H9 (cell line): ENCODE measurements at regions not wholly inside any gene's neighbourhood (a gene's known extent, or its start where the extent isn't known, plus 50 kb on each side); places are given as distances from the start of the nearest gene placed in this dataset.

Experiments used
- DNase-seq: peaks from one replicate; pipeline ENCODE4 v3.0.0-alpha.2; 2017
- H2AFZ ChIP-seq: one replicate; pipeline ENCODE4 v1.6.1; 2013; ENCODE audit warnings: mild to moderate bottlenecking, low read length, control low read depth, moderate library complexity
- H2AK5ac ChIP-seq: 2 replicates; pipeline ENCODE4 v1.6.1; 2013; ENCODE audit warnings: low read length, control low read depth, mixed read lengths; ENCODE audit not compliant: insufficient read length
- H2BK120ac ChIP-seq: one replicate; pipeline ENCODE4 v1.6.1; 2013; ENCODE audit warnings: low read depth, mild to moderate bottlenecking, low read length, control low read depth, inconsistent platforms; ENCODE audit not compliant: poor library complexity, severe bottlenecking
- H2BK12ac ChIP-seq: 2 replicates; pipeline ENCODE4 v1.6.1; 2013; ENCODE audit warnings: low read length, control low read depth, mixed read lengths, low read depth; ENCODE audit not compliant: insufficient read length
- H2BK15ac ChIP-seq: 2 replicates; pipeline ENCODE4 v1.6.1; 2013; ENCODE audit warnings: low read depth, low read length, control low read depth
- H2BK20ac ChIP-seq: one replicate; pipeline ENCODE4 v1.6.1; 2013; ENCODE audit warnings: low read depth, mild to moderate bottlenecking, low read length, control low read depth, inconsistent platforms; ENCODE audit not compliant: poor library complexity, severe bottlenecking
- H2BK5ac ChIP-seq: 2 replicates; pipeline ENCODE4 v1.6.1; 2013; ENCODE audit warnings: low read length, control low read depth, mixed read lengths; ENCODE audit not compliant: insufficient read length
- H3K14ac ChIP-seq: 2 replicates; pipeline ENCODE4 v1.6.1; 2013; ENCODE audit warnings: low read length, control low read depth; ENCODE audit not compliant: insufficient read depth
- H3K18ac ChIP-seq: 2 replicates; pipeline ENCODE4 v1.6.1; 2013; ENCODE audit warnings: low read depth, mild to moderate bottlenecking, mixed read lengths, low read length, control low read depth; ENCODE audit not compliant: insufficient read length
- H3K23ac ChIP-seq: 2 replicates; pipeline ENCODE4 v1.6.1; 2013; ENCODE audit warnings: low read length, control low read depth, mixed read lengths, low read depth; ENCODE audit not compliant: insufficient read length
- H3K23me2 ChIP-seq: 2 replicates; pipeline ENCODE4 v1.6.1; 2013; ENCODE audit warnings: low read depth, mild to moderate bottlenecking, mixed read lengths, low read length, control low read depth; ENCODE audit not compliant: insufficient read length, poor library complexity, severe bottlenecking
- H3K27ac ChIP-seq: 2 replicates; pipeline ENCODE4 v1.5.1; 2013; ENCODE audit warnings: low read length, control low read depth, mixed read lengths, low read depth; ENCODE audit not compliant: insufficient read length
- H3K27me3 ChIP-seq: 2 replicates; pipeline ENCODE4 v1.6.1; 2013; ENCODE audit warnings: low read length, control low read depth, inconsistent platforms; ENCODE audit not compliant: insufficient read depth
- H3K4ac ChIP-seq: 2 replicates; pipeline ENCODE4 v1.6.1; 2013; ENCODE audit warnings: low read depth, mild to moderate bottlenecking, control low read depth, inconsistent platforms, low read length, moderate library complexity
- H3K4me1 ChIP-seq: 2 replicates; pipeline ENCODE4 v1.6.1; 2013; ENCODE audit warnings: low read length, control low read depth, inconsistent platforms; ENCODE audit not compliant: insufficient read depth
- H3K4me2 ChIP-seq: 2 replicates; pipeline ENCODE4 v1.6.1; 2013; ENCODE audit warnings: low read length, control low read depth, mixed read lengths; ENCODE audit not compliant: insufficient read length, insufficient read depth
- H3K56ac ChIP-seq: 2 replicates; pipeline ENCODE4 v1.6.1; 2013; ENCODE audit warnings: low read depth, mild to moderate bottlenecking, mixed read lengths, low read length, control low read depth; ENCODE audit not compliant: insufficient read length
- H3K79me1 ChIP-seq: 2 replicates; pipeline ENCODE4 v1.6.1; 2013; ENCODE audit warnings: low read depth, mild to moderate bottlenecking, moderate library complexity, low read length, control low read depth, inconsistent platforms; ENCODE audit not compliant: insufficient read depth, poor library complexity, severe bottlenecking
- H3K79me2 ChIP-seq: 2 replicates; pipeline ENCODE4 v1.6.1; 2013; ENCODE audit warnings: low read length, control low read depth, inconsistent platforms; ENCODE audit not compliant: insufficient read depth
- H3K9ac ChIP-seq: 2 replicates; pipeline ENCODE4 v1.6.1; 2013; ENCODE audit warnings: low read length, control low read depth, mixed read lengths; ENCODE audit not compliant: insufficient read length; ENCODE audit errors: extremely low read depth
- H3K9me3 ChIP-seq: one replicate; pipeline ENCODE4 v1.6.1; 2013; ENCODE audit warnings: low read depth, low read length, inconsistent platforms; ENCODE audit not compliant: control insufficient read depth
- H3T11ph ChIP-seq: one replicate; pipeline ENCODE4 v1.6.1; 2013; ENCODE audit warnings: mild to moderate bottlenecking, low read length, control low read depth, inconsistent platforms
- H4K20me1 ChIP-seq: one replicate; pipeline ENCODE4 v1.6.1; 2013; ENCODE audit not compliant: control insufficient read depth, insufficient read length, insufficient read depth
- H4K5ac ChIP-seq: 2 replicates; pipeline ENCODE4 v1.6.1; 2013; ENCODE audit warnings: low read depth, mild to moderate bottlenecking, mixed read lengths, low read length, control low read depth; ENCODE audit not compliant: insufficient read length
- H4K8ac ChIP-seq: replicated peaks from 2 replicates; pipeline ENCODE4 v1.6.1; 2013; ENCODE audit warnings: low read length, control low read depth, mixed read lengths, low read depth; ENCODE audit not compliant: insufficient read length
- H4K91ac ChIP-seq: 2 replicates; pipeline ENCODE4 v1.6.1; 2013; ENCODE audit warnings: low read depth, mild to moderate bottlenecking, moderate library complexity, mixed read lengths, low read length, control low read depth; ENCODE audit not compliant: insufficient read length
- H3K27ac Mint-ChIP-seq, 3 experiments: 2 replicates in 2 of 3; 3 replicates in 1 of 3; pipeline ENCODE4 v1.8.0; 2020 to 2021; ENCODE audit warnings: mixed read lengths in 3 of 3, mild to moderate bottlenecking in 1 of 3, moderate library complexity in 1 of 3
- H3K27me3 Mint-ChIP-seq: 2 replicates; pipeline ENCODE4 v1.8.0; 2021; ENCODE audit warnings: low read depth, mild to moderate bottlenecking, moderate library complexity, mixed read lengths
- H3K36me3 Mint-ChIP-seq, 3 experiments: 2 replicates in 2 of 3; 3 replicates in 1 of 3; pipeline ENCODE4 v1.8.0; 2020 to 2021; ENCODE audit warnings: low read depth in 3 of 3, mixed read lengths in 3 of 3; ENCODE audit not compliant: insufficient read depth in 1 of 3
- H3K4me1 Mint-ChIP-seq, 2 experiments: 2 replicates each; pipeline ENCODE4 v1.8.0; 2020; ENCODE audit warnings: mixed read lengths in 2 of 2
- H3K4me3 Mint-ChIP-seq, 2 experiments: 2 replicates in 1 of 2; 3 replicates in 1 of 2; pipeline ENCODE4 v1.8.0; 2020 to 2021; ENCODE audit warnings: mild to moderate bottlenecking in 2 of 2, mixed read lengths in 2 of 2, moderate library complexity in 1 of 2
- H3K9me3 Mint-ChIP-seq, 2 experiments: 2 replicates in 1 of 2; 3 replicates in 1 of 2; pipeline ENCODE4 v1.8.0; 2020; ENCODE audit warnings: mild to moderate bottlenecking in 2 of 2, mixed read lengths in 2 of 2, moderate library complexity in 1 of 2
- WGBS: extraction: QIAGEN DNeasy Blood & Tissue Kit; methylation state at CpG from one replicate; pipeline ENCODE4 v1.1.7; 2013; ENCODE audit warnings: missing lambda C conversion rate, low lambda C conversion rate, mixed read lengths; ENCODE audit not compliant: insufficient read length; ENCODE audit errors: extremely low coverage; 5-methylcytosine and 5-hydroxymethylcytosine counted together
- TF ChIP-seq, protein P1 (sequence below): fragments of 200-600 bp; sonication (generic); conservative IDR thresholded peaks from 3 replicates; pipeline ENCODE4 v1.8.0; 2021; ENCODE audit warnings: antibody characterized with exemption, mild to moderate bottlenecking

DNA sequence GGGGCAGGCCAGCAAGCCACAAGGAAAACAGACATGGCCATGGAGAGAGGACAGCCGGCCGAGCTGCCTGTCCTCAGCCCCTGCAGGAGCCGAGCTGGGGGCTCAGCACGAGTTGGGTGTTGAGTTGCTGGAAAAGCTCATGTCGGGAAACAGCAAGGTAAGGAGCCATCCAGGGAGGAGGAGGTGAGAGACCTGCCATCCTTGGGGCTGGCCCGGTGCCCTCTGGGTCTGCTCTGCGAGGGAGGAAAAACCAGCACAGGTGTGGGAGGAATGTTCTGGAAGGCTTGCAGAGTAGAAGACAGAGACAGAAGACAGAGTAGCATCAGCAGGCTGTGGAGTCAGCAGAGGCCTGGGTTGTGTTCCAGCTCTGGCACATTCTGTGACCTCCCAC, 548.8 kb downstream of the PTPRU start:
- H3K4me2 ChIP-seq, result no peak overlapping the region
- H3K14ac ChIP-seq, result no peak overlapping the region
- H3K27me3 ChIP-seq, result no peaks in the 10 kb centered on the region
- H3K27ac ChIP-seq, result no peak overlapping the region
- H2BK5ac ChIP-seq, result no peak overlapping the region
- H4K8ac ChIP-seq, result no peak overlapping the region
- H3K79me2 ChIP-seq, result no peaks in the 10 kb centered on the region
- H2AFZ ChIP-seq, result no peak overlapping the region
- H2AK5ac ChIP-seq, result no peak overlapping the region
- no peak overlapping the region for H4K91ac ChIP-seq
- H3K36me3 Mint-ChIP-seq, result no peaks in the 10 kb centered on the region
- peaks cover 1% of the 10 kb centered on the region for H3K27me3 Mint-ChIP-seq
- H4K5ac ChIP-seq, result no peak overlapping the region
- no peak overlapping the region for H3K23ac ChIP-seq
- no peak overlapping the region for H3K56ac ChIP-seq
- H3K9ac ChIP-seq, result no peak overlapping the region
- no peak overlapping the region for H3T11ph ChIP-seq
- H2BK15ac ChIP-seq, result no peak overlapping the region
- no peaks in the 10 kb centered on the region for H3K79me1 ChIP-seq
- WGBS, result no CpG with 5 or more reads among the region's 7 CpGs
- no peak overlapping the region for H2BK12ac ChIP-seq
- no peaks in the 10 kb centered on the region for H3K9me3 ChIP-seq
- H3K4ac ChIP-seq, result no peak overlapping the region
- DNase-seq, result no peak
- no peak overlapping the region for H2BK120ac ChIP-seq
- H3K4me1 Mint-ChIP-seq, result no peaks in the 10 kb centered on the region
- no peak overlapping the region for H3K18ac ChIP-seq
- H2BK20ac ChIP-seq, result no peak overlapping the region
- H3K27ac Mint-ChIP-seq, result no peak overlapping the region
- no peaks in the 10 kb centered on the region for H3K4me1 ChIP-seq
- H4K20me1 ChIP-seq, result no peaks in the 10 kb centered on the region
- no peaks in the 10 kb centered on the region for H3K23me2 ChIP-seq
- no peak overlapping the region for H3K4me3 Mint-ChIP-seq
- H3K9me3 Mint-ChIP-seq, result no peaks in the 10 kb centered on the region; a peak in 1 of 5 replicates
- TF ChIP-seq, protein P1, sequence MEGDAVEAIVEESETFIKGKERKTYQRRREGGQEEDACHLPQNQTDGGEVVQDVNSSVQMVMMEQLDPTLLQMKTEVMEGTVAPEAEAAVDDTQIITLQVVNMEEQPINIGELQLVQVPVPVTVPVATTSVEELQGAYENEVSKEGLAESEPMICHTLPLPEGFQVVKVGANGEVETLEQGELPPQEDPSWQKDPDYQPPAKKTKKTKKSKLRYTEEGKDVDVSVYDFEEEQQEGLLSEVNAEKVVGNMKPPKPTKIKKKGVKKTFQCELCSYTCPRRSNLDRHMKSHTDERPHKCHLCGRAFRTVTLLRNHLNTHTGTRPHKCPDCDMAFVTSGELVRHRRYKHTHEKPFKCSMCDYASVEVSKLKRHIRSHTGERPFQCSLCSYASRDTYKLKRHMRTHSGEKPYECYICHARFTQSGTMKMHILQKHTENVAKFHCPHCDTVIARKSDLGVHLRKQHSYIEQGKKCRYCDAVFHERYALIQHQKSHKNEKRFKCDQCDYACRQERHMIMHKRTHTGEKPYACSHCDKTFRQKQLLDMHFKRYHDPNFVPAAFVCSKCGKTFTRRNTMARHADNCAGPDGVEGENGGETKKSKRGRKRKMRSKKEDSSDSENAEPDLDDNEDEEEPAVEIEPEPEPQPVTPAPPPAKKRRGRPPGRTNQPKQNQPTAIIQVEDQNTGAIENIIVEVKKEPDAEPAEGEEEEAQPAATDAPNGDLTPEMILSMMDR, result no peak
